IMR-90 (cell line): ENCODE measurements at regions not wholly inside any gene's neighbourhood (a gene's known extent, or its start where the extent isn't known, plus 50 kb on each side); places are given as distances from the start of the nearest gene placed in this dataset.

Experiments
- CHD1 ChIP-seq: IDR thresholded peaks from 2 replicates; pipeline ENCODE4 v1.6.1; 2012; ENCODE audit warnings: low read depth, low read length, improper control_type of control experiment
- CTCF ChIP-seq: conservative IDR thresholded peaks from 2 replicates; pipeline ENCODE4 v1.5.1; 2012; ENCODE audit warnings: mild to moderate bottlenecking, low read depth, low read length, improper control_type of control experiment
- RAD21 ChIP-seq: IDR thresholded peaks from 2 replicates; pipeline ENCODE4 v1.6.1; 2012; ENCODE audit warnings: low read length, improper control_type of control experiment

DNA sequence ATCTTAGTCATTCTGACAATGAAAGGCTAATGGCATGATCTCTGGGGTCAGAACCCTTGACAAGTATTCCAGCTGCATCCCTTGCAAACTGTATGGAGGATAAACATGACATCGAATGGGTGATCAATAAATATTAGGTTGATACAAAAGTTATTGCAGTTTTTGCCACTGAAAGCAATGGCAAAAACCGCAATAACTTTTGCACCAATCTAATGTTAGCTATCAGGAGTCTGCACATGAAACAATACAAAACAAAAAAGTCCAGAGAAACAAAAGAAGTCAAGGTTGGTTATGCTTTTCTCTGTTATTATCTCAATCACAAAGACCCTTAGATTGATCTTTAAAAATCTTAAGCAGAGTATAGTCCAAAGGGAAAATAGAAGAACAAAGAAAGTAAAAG, 292.7 kb downstream of the DUSP10 start:
- TF ChIP-seq CTCF (no peak), RAD21 (no peak), CHD1 (no peak)
